K562 (cell line): ENCODE measurements at regions not wholly inside any gene's neighbourhood (a gene's known extent, or its start where the extent isn't known, plus 50 kb on each side); places are given as distances from the start of the nearest gene placed in this dataset.

Experiments used
- ATAC-seq: fragments of 200-7000 bp; cut with Tn5 transposase; 3 replicates; pipeline ENCODE4 v1.9.1; 2020; ENCODE audit warnings: moderate library complexity
- BruUV-seq: library from RNA; stranded (reverse); fragments of 400-500 nt; replicated peaks from 2 replicates; lab custom pipeline; 2021; lab: Mats Ljungman, UMichigan
- CTCF ChIA-PET: fragments of 300-600 bp; formaldehyde crosslinking; extraction: SDS; loops from one replicate; lab custom pipeline; 2021; ENCODE audit warnings: low intra/inter-chr PET ratio; lab: Yijun Ruan, JAX
- POLR2A ChIA-PET: fragments of 300-600, 350-650 bp; sonication (Branson Sonifier 250); formaldehyde crosslinking; extraction: SDS; loops from one replicate; lab custom pipeline; 2021; ENCODE audit warnings: antibody characterized with exemption, inconsistent platforms; lab: Yijun Ruan, JAX
- DNase-seq, 4 experiments: peaks; one replicate each; pipeline versions ENCODE4 v3.0.0 to v3.0.0-alpha.2; 2011 to 2018; ENCODE audit warnings: low spot score in 3 of 4, mixed read lengths in 3 of 4; ENCODE audit errors: extremely low read depth in 1 of 4
- FAIRE-seq: peaks from 2 replicates; lab custom pipeline; 2011; peaks lifted over from hg19 to GRCh38; lab: Jason Lieb, UNC
- H2AFZ ChIP-seq: 2 replicates; pipeline ENCODE4 v1.6.0; 2011; ENCODE audit warnings: low read depth, low read length, control low read depth, inconsistent platforms
- H3K27ac ChIP-seq: fragments of 200-600 bp; 3 replicates; pipeline ENCODE4 v1.8.0; 2011; ENCODE audit warnings: low read depth, mild to moderate bottlenecking, control low read depth, inconsistent platforms, low read length, moderate library complexity, mixed read lengths; ENCODE audit errors: extremely low read depth
- H3K27me3 ChIP-seq, 2 experiments: fragments of 300-600 bp in 1 of 2; 2 replicates in 1 of 2; 3 replicates in 1 of 2; pipeline versions ENCODE4 v1.6.0 to v1.8.0; 2011; ENCODE audit warnings: inconsistent platforms in 2 of 2, low read length in 2 of 2, mild to moderate bottlenecking in 1 of 2, mixed read lengths in 1 of 2, moderate library complexity in 1 of 2; ENCODE audit not compliant: control insufficient read depth in 2 of 2, insufficient read depth in 2 of 2
- H3K36me3 ChIP-seq: fragments of 300-600 bp; 3 replicates; pipeline ENCODE4 v1.8.0; 2011; ENCODE audit warnings: mild to moderate bottlenecking, low read length, inconsistent platforms; ENCODE audit not compliant: control insufficient read depth, insufficient read depth
- H3K4me1 ChIP-seq, 2 experiments: fragments of 200-600 bp in 1 of 2; replicated peaks in 1 of 2; 2 replicates in 1 of 2; 3 replicates in 1 of 2; pipeline versions ENCODE4 v1.5.1 to v1.8.0; 2011; ENCODE audit warnings: inconsistent platforms in 2 of 2, low read length in 2 of 2, mild to moderate bottlenecking in 1 of 2, mixed read lengths in 1 of 2, moderate library complexity in 1 of 2; ENCODE audit not compliant: control insufficient read depth in 2 of 2, insufficient read depth in 2 of 2
- H3K4me2 ChIP-seq: 2 replicates; pipeline ENCODE4 v1.6.1; 2011; ENCODE audit warnings: low read length, control low read depth, inconsistent platforms, mixed read lengths; ENCODE audit not compliant: insufficient read depth
- H3K4me3 ChIP-seq: fragments of 200-600 bp; sonication (generic), shearing (Covaris generic); 2 replicates; pipeline ENCODE4 v1.5.1; 2016; ENCODE audit warnings: control low read depth, inconsistent platforms
- H3K79me2 ChIP-seq: fragments of 200-600 bp; 3 replicates; pipeline ENCODE4 v1.8.0; 2011; ENCODE audit warnings: low read length, inconsistent platforms; ENCODE audit not compliant: control insufficient read depth, insufficient read depth
- H3K9ac ChIP-seq, 2 experiments: 2 replicates each; pipeline versions ENCODE4 v1.6.0 to v1.6.1; 2011; ENCODE audit warnings: low read depth in 2 of 2, low read length in 2 of 2, control low read depth in 1 of 2, inconsistent platforms in 1 of 2, mild to moderate bottlenecking in 1 of 2, mixed read lengths in 1 of 2; ENCODE audit not compliant: insufficient read depth in 1 of 2
- H3K9me1 ChIP-seq: one replicate; pipeline ENCODE4 v1.6.0; 2011; ENCODE audit warnings: inconsistent platforms, mild to moderate bottlenecking, low read length, moderate library complexity; ENCODE audit not compliant: control insufficient read depth, insufficient read depth
- H3K9me3 ChIP-seq: replicated peaks from 2 replicates; pipeline ENCODE4 v1.5.1; 2011; ENCODE audit warnings: low read depth, low read length, inconsistent platforms; ENCODE audit not compliant: control insufficient read depth, insufficient read depth
- H4K20me1 ChIP-seq: replicated peaks from 2 replicates; pipeline ENCODE4 v1.6.1; 2011; ENCODE audit warnings: low read length, inconsistent platforms, mixed read lengths; ENCODE audit not compliant: control insufficient read depth, insufficient read depth
- ARID3B ChIP-seq: fragments of 250-450 bp; sonication (Bioruptor Pico); IDR thresholded peaks from 2 replicates; pipeline ENCODE4 v1.4.0; 2020; ENCODE audit warnings: borderline replicate concordance
- BRD4 ChIP-seq: fragments of 200-600 bp; sonication (generic); IDR thresholded peaks from 2 replicates; pipeline ENCODE4 v1.6.1; 2017; ENCODE audit warnings: inconsistent platforms
- DEAF1 ChIP-seq: fragments of 450-650 bp; formaldehyde crosslinking; IDR thresholded peaks from 2 replicates; pipeline ENCODE4 v1.4.0; 2020; ENCODE audit warnings: mild to moderate bottlenecking, moderate library complexity
- HOMEZ ChIP-seq: fragments of 250-450 bp; sonication (Bioruptor Pico); IDR thresholded peaks from 2 replicates; pipeline ENCODE4 v1.4.0; 2020; ENCODE audit warnings: mild to moderate bottlenecking, moderate library complexity
- HSF4 ChIP-seq: fragments of 250-450 bp; sonication (Bioruptor Pico); IDR thresholded peaks from 2 replicates; pipeline ENCODE4 v2.1.2; 2022; ENCODE audit warnings: mild to moderate bottlenecking, moderate library complexity, borderline replicate concordance
- KDM1A ChIP-seq, 2 experiments: fragments of 450-650 bp; IDR thresholded peaks; 2 replicates each; pipeline ENCODE4 v1.6.1; 2016; ENCODE audit warnings: mild to moderate bottlenecking in 2 of 2
- MTA2 ChIP-seq: fragments of 450-650 bp; IDR thresholded peaks from 2 replicates; pipeline ENCODE4 v1.6.1; 2016; ENCODE audit warnings: low read depth
- PHF8 ChIP-seq: fragments of 200-600 bp; sonication (generic); IDR thresholded peaks from 2 replicates; pipeline ENCODE4 v1.6.1; 2012; ENCODE audit warnings: mixed run types, mild to moderate bottlenecking, inconsistent platforms, low read length, moderate library complexity, borderline replicate concordance
- PKNOX1 ChIP-seq: fragments of 450-650 bp; IDR thresholded peaks from 2 replicates; pipeline ENCODE4 v1.6.1; 2016
- SIX5 ChIP-seq, 2 experiments: IDR thresholded peaks; 2 replicates each; pipeline ENCODE4 v1.6.1; 2011; ENCODE audit warnings: low read length in 2 of 2, borderline replicate concordance in 1 of 2, low read depth in 1 of 2, mild to moderate bottlenecking in 1 of 2, moderate library complexity in 1 of 2; ENCODE audit not compliant: insufficient read depth in 1 of 2
- ZBTB12 ChIP-seq: fragments of 250-450 bp; sonication (Bioruptor Pico); IDR thresholded peaks from 2 replicates; pipeline ENCODE4 v1.4.0; 2020
- ZNF165 ChIP-seq: fragments of 250-450 bp; sonication (Bioruptor Pico); IDR thresholded peaks from 2 replicates; pipeline ENCODE4 v1.4.0; 2020; ENCODE audit warnings: borderline replicate concordance
- WGBS: fragments of 100-300 bp; shearing (Covaris generic); methylation state at CpG from one replicate; pipeline ENCODE4 v1.1.6; 2016; ENCODE audit warnings: low coverage, mixed read lengths; ENCODE audit not compliant: insufficient coverage; ENCODE audit errors: missing lambda C conversion rate; 5-methylcytosine and 5-hydroxymethylcytosine counted together
- in situ Hi-C: fragments of 300-500 bp; cut with MboI; formaldehyde crosslinking; loops from 4 replicates; pipeline ENCODE4 v1.15.0; 2018; ENCODE audit warnings: inconsistent platforms, mixed read lengths
- intact Hi-C: fragments of 100-400 bp; cut with micrococcal nuclease; formaldehyde crosslinking; loops from 2 replicates; pipeline ENCODE4 v1.14.2; 2022

GRCh38 chr17:55641676-55642081 is 81.0 kb downstream of the TMEM100 start (continued):
- no peak for TF ChIP-seq DEAF1
- no peak for TF ChIP-seq ZBTB12 (CRISPR knock-in tag)
- TF ChIP-seq MTA2: no peak
- no peak for TF ChIP-seq PHF8
- no peak for TF ChIP-seq BRD4

GRCh38 chr17:55639096-55639495 is 83.6 kb downstream of the TMEM100 start:
- no peaks in the 10 kb centered on the region for H3K9me1 ChIP-seq
- no peak overlapping the region for H3K4me3 ChIP-seq
- POLR2A ChIA-PET: interaction anchor here (1.1 kb wide), 1 partner anchor 21 kb away, joined by 3 read pairs; no protein-coding TSS in a partner anchor
- TF ChIP-seq HOMEZ (no peak), KDM1A (IDR thresholded peaks at IDR 0.05) (no peak), PHF8 (no peak), ZNF165 (CRISPR knock-in tag) (no peak), ARID3B (CRISPR knock-in tag) (no peak), HSF4 (CRISPR knock-in tag) (no peak), PKNOX1 (no peak), SIX5 (IDR thresholded peaks at IDR 0.05; ENCODE audit: borderline replicate concordance in 1 of 2, insufficient read depth in 1 of 2, low read depth in 1 of 2, low read length in 2 of 2) (no peak)
- in situ Hi-C loops: no loop called here
- no peak overlapping the region for H3K9ac ChIP-seq
- no peaks in the 10 kb centered on the region for H3K36me3 ChIP-seq
- H3K4me1 ChIP-seq: peaks cover 0 to 10% of the 10 kb centered on the region in 2 experiments; a peak in 2 of 5 replicates
- H3K27me3 ChIP-seq: no peaks in the 10 kb centered on the region
- CTCF ChIA-PET: no interaction called here
- no peak for ATAC-seq
- intact Hi-C loops: no loop called here
- peak overlapping the region; percentile 61; the same call in 1 of the 2 replicates for H2AFZ ChIP-seq
- 34% methylated on average over 4 of the region's 4 CpGs for WGBS
- H3K79me2 ChIP-seq: no peaks in the 10 kb centered on the region
- H3K4me2 ChIP-seq: no peak overlapping the region
- BruUV-seq: no TSS peak
- no peak overlapping the region for H3K27ac ChIP-seq
- no peak for DNase-seq
- H4K20me1 ChIP-seq: no peaks in the 10 kb centered on the region
- no peak for FAIRE-seq
- no peaks in the 10 kb centered on the region for H3K9me3 ChIP-seq
